Ishikawa (cell line): ENCODE measurements at regions not wholly inside any gene's neighbourhood (a gene's known extent, or its start where the extent isn't known, plus 50 kb on each side); places are given as distances from the start of the nearest gene placed in this dataset.

ENCODE experiments used
- CEBPB ChIP-seq: IDR thresholded peaks from 2 replicates; pipeline ENCODE4 v1.6.1; 2012
- CREB1 ChIP-seq: IDR thresholded peaks from 2 replicates; pipeline ENCODE4 v1.6.1; 2012; ENCODE audit warnings: low read depth
- EGR1 ChIP-seq: IDR thresholded peaks from 2 replicates; pipeline ENCODE4 v1.6.1; 2012
- EP300 ChIP-seq: IDR thresholded peaks from 2 replicates; pipeline ENCODE4 v1.6.1; 2012; ENCODE audit warnings: borderline replicate concordance
- FOXM1 ChIP-seq: IDR thresholded peaks from 2 replicates; pipeline ENCODE4 v1.6.1; 2012; ENCODE audit warnings: low read depth, borderline replicate concordance
- MAX ChIP-seq: IDR thresholded peaks from 2 replicates; pipeline ENCODE4 v1.6.1; 2012
- NFIC ChIP-seq: IDR thresholded peaks from 2 replicates; pipeline ENCODE4 v1.6.1; 2012
- RAD21 ChIP-seq: IDR thresholded peaks from 2 replicates; pipeline ENCODE4 v1.6.1; 2012; ENCODE audit warnings: low read depth
- TAF1 ChIP-seq: IDR thresholded peaks from 2 replicates; pipeline ENCODE4 v1.6.1; 2012; ENCODE audit warnings: low read depth, mild to moderate bottlenecking
- TCF12 ChIP-seq: IDR thresholded peaks from 2 replicates; pipeline ENCODE4 v1.6.1; 2012; ENCODE audit warnings: low read depth
- TEAD4 ChIP-seq: IDR thresholded peaks from 2 replicates; pipeline ENCODE4 v1.6.1; 2012
- YY1 ChIP-seq: IDR thresholded peaks from 2 replicates; pipeline ENCODE4 v1.6.1; 2012; ENCODE audit warnings: low read depth
- ZBTB7A ChIP-seq: IDR thresholded peaks from 2 replicates; pipeline ENCODE4 v1.6.1; 2012; ENCODE audit warnings: low read depth
- TF ChIP-seq, protein P1 (sequence below): IDR thresholded peaks from 2 replicates; pipeline ENCODE4 v1.6.1; 2012; ENCODE audit warnings: low read depth, mild to moderate bottlenecking
- TF ChIP-seq, protein P2 (sequence below): IDR thresholded peaks from 2 replicates; pipeline ENCODE4 v1.6.1; 2012

DNA sequence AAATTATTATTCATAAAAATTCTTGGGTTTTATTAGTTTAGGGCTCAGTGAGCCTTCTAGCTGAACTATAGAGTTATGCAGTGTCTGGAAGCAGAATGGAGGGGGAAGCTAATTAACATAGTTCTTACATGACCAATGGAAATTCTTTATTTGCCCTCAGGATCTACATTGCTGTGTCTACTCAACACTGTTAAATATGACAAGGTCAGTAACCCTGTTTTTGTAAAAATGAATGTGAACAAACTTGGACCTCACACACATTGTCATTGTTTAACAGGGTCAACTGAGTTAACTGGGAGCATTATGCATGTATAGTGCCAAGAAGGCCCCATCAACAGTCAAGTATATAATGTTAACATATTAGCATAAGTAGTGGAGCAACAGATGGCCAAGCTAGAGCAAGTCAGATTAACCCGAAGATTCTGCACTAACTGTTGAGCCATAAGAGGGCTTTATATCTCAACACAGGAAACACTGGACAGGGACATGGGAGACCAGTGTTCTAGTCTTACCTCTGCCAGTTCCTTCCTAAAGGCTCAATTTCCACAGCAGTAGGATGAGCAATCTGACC lies 122.5 kb upstream of the SEM1 start:
- TF ChIP-seq YY1 (no peak), TCF12 (no peak), FOXM1 (no peak), RAD21 (no peak)
- TF ChIP-seq, protein P1, sequence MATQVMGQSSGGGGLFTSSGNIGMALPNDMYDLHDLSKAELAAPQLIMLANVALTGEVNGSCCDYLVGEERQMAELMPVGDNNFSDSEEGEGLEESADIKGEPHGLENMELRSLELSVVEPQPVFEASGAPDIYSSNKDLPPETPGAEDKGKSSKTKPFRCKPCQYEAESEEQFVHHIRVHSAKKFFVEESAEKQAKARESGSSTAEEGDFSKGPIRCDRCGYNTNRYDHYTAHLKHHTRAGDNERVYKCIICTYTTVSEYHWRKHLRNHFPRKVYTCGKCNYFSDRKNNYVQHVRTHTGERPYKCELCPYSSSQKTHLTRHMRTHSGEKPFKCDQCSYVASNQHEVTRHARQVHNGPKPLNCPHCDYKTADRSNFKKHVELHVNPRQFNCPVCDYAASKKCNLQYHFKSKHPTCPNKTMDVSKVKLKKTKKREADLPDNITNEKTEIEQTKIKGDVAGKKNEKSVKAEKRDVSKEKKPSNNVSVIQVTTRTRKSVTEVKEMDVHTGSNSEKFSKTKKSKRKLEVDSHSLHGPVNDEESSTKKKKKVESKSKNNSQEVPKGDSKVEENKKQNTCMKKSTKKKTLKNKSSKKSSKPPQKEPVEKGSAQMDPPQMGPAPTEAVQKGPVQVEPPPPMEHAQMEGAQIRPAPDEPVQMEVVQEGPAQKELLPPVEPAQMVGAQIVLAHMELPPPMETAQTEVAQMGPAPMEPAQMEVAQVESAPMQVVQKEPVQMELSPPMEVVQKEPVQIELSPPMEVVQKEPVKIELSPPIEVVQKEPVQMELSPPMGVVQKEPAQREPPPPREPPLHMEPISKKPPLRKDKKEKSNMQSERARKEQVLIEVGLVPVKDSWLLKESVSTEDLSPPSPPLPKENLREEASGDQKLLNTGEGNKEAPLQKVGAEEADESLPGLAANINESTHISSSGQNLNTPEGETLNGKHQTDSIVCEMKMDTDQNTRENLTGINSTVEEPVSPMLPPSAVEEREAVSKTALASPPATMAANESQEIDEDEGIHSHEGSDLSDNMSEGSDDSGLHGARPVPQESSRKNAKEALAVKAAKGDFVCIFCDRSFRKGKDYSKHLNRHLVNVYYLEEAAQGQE = no peak

- TF ChIP-seq EGR1 = no peak
- TF ChIP-seq NFIC = no peak
- TF ChIP-seq CREB1 = no peak
- no peak for TF ChIP-seq YY1
- TF ChIP-seq, protein P1 = no peak
- TF ChIP-seq RAD21 = no peak
- no peak for TF ChIP-seq MAX
- TF ChIP-seq ZBTB7A = no peak
- TF ChIP-seq TEAD4 = no peak
- TF ChIP-seq TAF1 = no peak
- TF ChIP-seq CEBPB = no peak
- TF ChIP-seq TCF12 = no peak
- TF ChIP-seq FOXM1 = no peak
- TF ChIP-seq EP300 = no peak
Observed at GRCh38 chr7:96833676-96834453, 124.2 kb upstream of the SEM1 start.

GRCh38 chr7:96836456-96836855 lies 126.8 kb upstream of the SEM1 start:
- TF ChIP-seq YY1 (no peak), TCF12 (no peak)
- TF ChIP-seq, protein P1 = no peak

- TF ChIP-seq CREB1 = no peak
- no peak for TF ChIP-seq EP300
- TF ChIP-seq MAX = no peak
- no peak for TF ChIP-seq TAF1
- TF ChIP-seq, protein P2, sequence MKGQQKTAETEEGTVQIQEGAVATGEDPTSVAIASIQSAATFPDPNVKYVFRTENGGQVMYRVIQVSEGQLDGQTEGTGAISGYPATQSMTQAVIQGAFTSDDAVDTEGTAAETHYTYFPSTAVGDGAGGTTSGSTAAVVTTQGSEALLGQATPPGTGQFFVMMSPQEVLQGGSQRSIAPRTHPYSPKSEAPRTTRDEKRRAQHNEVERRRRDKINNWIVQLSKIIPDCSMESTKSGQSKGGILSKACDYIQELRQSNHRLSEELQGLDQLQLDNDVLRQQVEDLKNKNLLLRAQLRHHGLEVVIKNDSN = no peak
- TF ChIP-seq FOXM1 = no peak
- TF ChIP-seq NFIC = no peak
- TF ChIP-seq TCF12 = no peak
- TF ChIP-seq CEBPB = no peak
- no peak for TF ChIP-seq ZBTB7A
- no peak for TF ChIP-seq YY1
- no peak for TF ChIP-seq TEAD4
- TF ChIP-seq RAD21 = no peak
- TF ChIP-seq, protein P1 = no peak
- TF ChIP-seq EGR1 = no peak
Observed at GRCh38 chr7:96837593-96837992, 127.9 kb upstream of the SEM1 start.
